HFF-Myc (cell line): ENCODE measurements at regions not wholly inside any gene's neighbourhood (a gene's known extent, or its start where the extent isn't known, plus 50 kb on each side); places are given as distances from the start of the nearest gene placed in this dataset.

ENCODE experiments used
- DNase-seq: peaks from one replicate; pipeline ENCODE4 v3.0.0-alpha.2; 2011; ENCODE audit warnings: low read depth; ENCODE audit errors: extremely low read depth
- H3K4me3 ChIP-seq: replicated peaks from 2 replicates; pipeline ENCODE4 v1.5.1; 2011; ENCODE audit warnings: low read depth, mild to moderate bottlenecking, control low read depth, low read length
- TF ChIP-seq, protein P1 (sequence below): IDR thresholded peaks from 2 replicates; pipeline ENCODE4 v1.5.1; 2012; ENCODE audit warnings: mild to moderate bottlenecking, low read depth, low read length, control low read depth; ENCODE audit errors: missing control alignments

DNA sequence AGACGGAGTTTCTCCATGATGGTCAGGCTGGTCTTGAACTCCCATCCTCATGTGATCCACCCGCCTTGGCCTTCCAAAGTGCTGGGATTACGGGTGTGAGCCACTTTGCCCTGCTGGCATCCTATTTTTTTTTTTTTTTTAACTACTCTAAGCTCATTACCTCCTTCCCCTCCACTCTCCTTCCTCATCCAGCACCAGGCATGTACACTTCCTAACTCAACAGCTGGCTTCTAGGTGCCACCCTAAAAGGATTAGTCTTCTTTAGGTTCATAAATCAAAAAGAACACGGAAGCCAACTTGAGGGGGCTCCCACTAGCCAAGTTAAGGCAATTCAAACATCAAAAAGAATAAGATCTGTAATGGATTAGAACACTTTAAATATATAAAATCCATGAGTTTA is 70.6 kb upstream of the TEX51 start:
- DNase-seq, result no peak

GRCh38 chr2:126828491-126828890 is 70.2 kb upstream of the TEX51 start:
- TF ChIP-seq, protein P1, sequence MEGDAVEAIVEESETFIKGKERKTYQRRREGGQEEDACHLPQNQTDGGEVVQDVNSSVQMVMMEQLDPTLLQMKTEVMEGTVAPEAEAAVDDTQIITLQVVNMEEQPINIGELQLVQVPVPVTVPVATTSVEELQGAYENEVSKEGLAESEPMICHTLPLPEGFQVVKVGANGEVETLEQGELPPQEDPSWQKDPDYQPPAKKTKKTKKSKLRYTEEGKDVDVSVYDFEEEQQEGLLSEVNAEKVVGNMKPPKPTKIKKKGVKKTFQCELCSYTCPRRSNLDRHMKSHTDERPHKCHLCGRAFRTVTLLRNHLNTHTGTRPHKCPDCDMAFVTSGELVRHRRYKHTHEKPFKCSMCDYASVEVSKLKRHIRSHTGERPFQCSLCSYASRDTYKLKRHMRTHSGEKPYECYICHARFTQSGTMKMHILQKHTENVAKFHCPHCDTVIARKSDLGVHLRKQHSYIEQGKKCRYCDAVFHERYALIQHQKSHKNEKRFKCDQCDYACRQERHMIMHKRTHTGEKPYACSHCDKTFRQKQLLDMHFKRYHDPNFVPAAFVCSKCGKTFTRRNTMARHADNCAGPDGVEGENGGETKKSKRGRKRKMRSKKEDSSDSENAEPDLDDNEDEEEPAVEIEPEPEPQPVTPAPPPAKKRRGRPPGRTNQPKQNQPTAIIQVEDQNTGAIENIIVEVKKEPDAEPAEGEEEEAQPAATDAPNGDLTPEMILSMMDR, result no peak
- H3K4me3 ChIP-seq, result no peak overlapping the region
- no peak for DNase-seq

More for the DNA sequence above, 70.6 kb upstream of the TEX51 start:
- TF ChIP-seq, protein P1, result no peak
- H3K4me3 ChIP-seq, result no peak overlapping the region

GRCh38 chr2:126831234-126832005 is 67.3 kb upstream of the TEX51 start:
- TF ChIP-seq, protein P1, result no peak
- H3K4me3 ChIP-seq, result no peak overlapping the region
- DNase-seq, result no peak

DNA sequence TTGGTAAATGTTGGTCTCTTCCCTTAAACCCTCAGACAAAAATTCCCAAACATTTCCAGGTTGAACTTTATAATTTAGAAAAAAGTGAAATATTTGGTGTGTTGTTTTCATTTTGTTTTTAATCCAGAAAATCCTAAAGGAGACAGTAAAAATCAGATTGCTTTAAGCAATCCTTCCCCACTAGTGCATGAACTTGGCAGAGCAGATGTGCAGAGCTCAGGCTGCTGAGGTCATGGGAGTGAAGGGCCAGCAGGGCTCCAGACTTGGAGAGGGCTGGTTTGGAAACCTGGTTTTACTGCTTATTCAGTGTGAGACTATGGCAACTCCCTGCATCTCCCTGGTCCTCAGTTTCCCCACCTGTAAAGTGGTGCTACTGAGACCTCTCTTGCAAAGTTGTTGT is 66.7 kb upstream of the TEX51 start:
- TF ChIP-seq, protein P1, result no peak
- no peak for DNase-seq
- no peak overlapping the region for H3K4me3 ChIP-seq

GRCh38 chr2:126832757-126833156 is 65.9 kb upstream of the TEX51 start:
- H3K4me3 ChIP-seq, result no peak overlapping the region
- DNase-seq, result no peak
- TF ChIP-seq, protein P1, result no peak

- TF ChIP-seq, protein P1, result no peak
- H3K4me3 ChIP-seq, result no peak overlapping the region
- no peak for DNase-seq
Measured at GRCh38 chr2:126834006-126834659, 64.6 kb upstream of the TEX51 start.
